OCI-LY7 (cell line): ENCODE measurements at regions not wholly inside any gene's neighbourhood (a gene's known extent, or its start where the extent isn't known, plus 50 kb on each side); places are given as distances from the start of the nearest gene placed in this dataset.

Source experiments
- BruUV-seq: library from RNA; stranded (reverse); fragments of 400-500 nt; replicated peaks from 2 replicates; lab custom pipeline; 2021; lab: Mats Ljungman, UMichigan
- CTCF ChIA-PET: fragments of 300-600 bp; sonication (Branson Sonifier 250); formaldehyde crosslinking; loops from one replicate; lab custom pipeline; 2022; ENCODE audit warnings: antibody characterized with exemption; ENCODE audit not compliant: unreplicated experiment; lab: Charles Lee
- POLR2A ChIA-PET: fragments of 300-600 bp; sonication (Branson Sonifier 250); formaldehyde crosslinking; loops from one replicate; lab custom pipeline; 2022; ENCODE audit warnings: antibody characterized with exemption; lab: Charles Lee
- DNase-seq: peaks from one replicate; pipeline ENCODE4 v3.0.0-alpha.2; 2015; ENCODE audit warnings: low spot score
- H2AFZ ChIP-seq: fragments of 200-600 bp; sonication (generic), shearing (Covaris generic); 2 replicates; pipeline ENCODE4 v1.6.1; 2014; ENCODE audit warnings: mild to moderate bottlenecking, antibody characterized with exemption, low read length, moderate library complexity
- H3K27ac ChIP-seq: fragments of 200-600 bp; sonication (generic); 2 replicates; pipeline ENCODE4 v1.5.1; 2014; ENCODE audit warnings: mixed run types, low read depth, mild to moderate bottlenecking, moderate library complexity, low read length, inconsistent platforms; ENCODE audit not compliant: poor library complexity, severe bottlenecking
- H3K36me3 ChIP-seq: fragments of 200-600 bp; sonication (generic); 2 replicates; pipeline ENCODE4 v1.6.1; 2014; ENCODE audit warnings: mild to moderate bottlenecking, antibody characterized with exemption, low read length, moderate library complexity, mixed read lengths; ENCODE audit not compliant: insufficient read depth
- H3K4me1 ChIP-seq: fragments of 200-600 bp; sonication (generic); 2 replicates; pipeline ENCODE4 v1.5.1; 2014; ENCODE audit warnings: mild to moderate bottlenecking, low read length; ENCODE audit not compliant: insufficient read depth, poor library complexity, severe bottlenecking
- H3K4me2 ChIP-seq: fragments of 200-600 bp; sonication (generic); 2 replicates; pipeline ENCODE4 v1.6.1; 2014; ENCODE audit warnings: mild to moderate bottlenecking, low read length
- H3K4me3 ChIP-seq: fragments of 200-600 bp; sonication (generic); 2 replicates; pipeline ENCODE4 v1.5.1; 2014; ENCODE audit warnings: mild to moderate bottlenecking, low read depth, low read length; ENCODE audit not compliant: poor library complexity, severe bottlenecking
- H3K79me2 ChIP-seq: fragments of 200-600 bp; sonication (generic); 2 replicates; pipeline ENCODE4 v1.6.1; 2016; ENCODE audit warnings: low read depth, mild to moderate bottlenecking, low read length, moderate library complexity, mixed read lengths; ENCODE audit not compliant: insufficient read depth
- H3K9me2 ChIP-seq: fragments of 200-600 bp; sonication (generic); 2 replicates; pipeline ENCODE4 v1.6.1; 2016; ENCODE audit warnings: mild to moderate bottlenecking, low read length, mixed read lengths; ENCODE audit not compliant: insufficient read depth
- H3K9me3 ChIP-seq: fragments of 200-600 bp; sonication (generic); 2 replicates; pipeline ENCODE4 v1.6.1; 2014; ENCODE audit warnings: mild to moderate bottlenecking, mixed run types, low read length, mixed read lengths
- H4K20me1 ChIP-seq: fragments of 200-600 bp; sonication (generic); 2 replicates; pipeline ENCODE4 v1.6.1; 2014; ENCODE audit warnings: mild to moderate bottlenecking, antibody characterized with exemption, low read length, moderate library complexity, mixed read lengths; ENCODE audit not compliant: insufficient read depth
- EZH2phosphoT487 ChIP-seq: fragments of 200-600 bp; sonication (generic); IDR thresholded peaks from 2 replicates; pipeline ENCODE4 v1.6.1; 2018; ENCODE audit warnings: low read depth, borderline replicate concordance, mild to moderate bottlenecking, mixed run types, antibody characterized with exemption, low read length, moderate library complexity, mixed read lengths
- intact Hi-C: fragments of 100-400 bp; cut with micrococcal nuclease; formaldehyde crosslinking; loops from one replicate; pipeline ENCODE4 v1.10.0; 2022; ENCODE audit not compliant: unreplicated experiment
- TF ChIP-seq, protein P1 (sequence below): fragments of 200-600 bp; sonication (generic); conservative IDR thresholded peaks from 2 replicates; pipeline ENCODE4 v1.5.1; 2014; ENCODE audit warnings: mild to moderate bottlenecking, antibody characterized with exemption, low read length, moderate library complexity, mixed read lengths

DNA sequence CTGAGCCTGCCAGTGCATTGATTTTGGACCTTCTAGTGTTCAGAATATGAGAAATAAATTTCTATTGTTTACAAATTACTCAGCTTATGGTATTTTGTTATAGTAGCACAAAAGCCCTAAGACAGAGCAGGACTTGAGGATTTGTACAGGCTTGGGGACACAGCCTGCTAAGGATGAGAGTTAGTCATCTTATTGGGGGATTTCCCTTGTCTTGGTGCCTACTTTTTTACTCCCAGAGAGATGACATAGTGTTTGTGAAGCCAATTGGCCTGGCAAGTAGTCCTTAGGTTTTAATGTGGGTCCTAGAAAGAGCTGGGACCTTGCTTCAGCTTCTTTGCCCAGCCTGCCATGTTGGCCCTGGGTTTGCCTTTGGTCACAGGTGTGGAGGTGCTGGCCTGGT lies 364.0 kb downstream of the REEP3 start:
- ChIA-PET CTCF (no interaction called here), POLR2A (no interaction called here)
- H3K27ac ChIP-seq: no peak overlapping the region
- intact Hi-C loops: no loop called here
- no peak for DNase-seq
- H4K20me1 ChIP-seq: no peaks in the 10 kb centered on the region
- no peak overlapping the region for H3K4me2 ChIP-seq
- no peak overlapping the region for H2AFZ ChIP-seq
- no peaks in the 10 kb centered on the region for H3K9me3 ChIP-seq
- H3K4me1 ChIP-seq: no peaks in the 10 kb centered on the region
- BruUV-seq: no TSS peak
- no peaks in the 10 kb centered on the region for H3K9me2 ChIP-seq
- no peaks in the 10 kb centered on the region for H3K36me3 ChIP-seq
- H3K4me3 ChIP-seq: no peak overlapping the region
- TF ChIP-seq, protein P1, sequence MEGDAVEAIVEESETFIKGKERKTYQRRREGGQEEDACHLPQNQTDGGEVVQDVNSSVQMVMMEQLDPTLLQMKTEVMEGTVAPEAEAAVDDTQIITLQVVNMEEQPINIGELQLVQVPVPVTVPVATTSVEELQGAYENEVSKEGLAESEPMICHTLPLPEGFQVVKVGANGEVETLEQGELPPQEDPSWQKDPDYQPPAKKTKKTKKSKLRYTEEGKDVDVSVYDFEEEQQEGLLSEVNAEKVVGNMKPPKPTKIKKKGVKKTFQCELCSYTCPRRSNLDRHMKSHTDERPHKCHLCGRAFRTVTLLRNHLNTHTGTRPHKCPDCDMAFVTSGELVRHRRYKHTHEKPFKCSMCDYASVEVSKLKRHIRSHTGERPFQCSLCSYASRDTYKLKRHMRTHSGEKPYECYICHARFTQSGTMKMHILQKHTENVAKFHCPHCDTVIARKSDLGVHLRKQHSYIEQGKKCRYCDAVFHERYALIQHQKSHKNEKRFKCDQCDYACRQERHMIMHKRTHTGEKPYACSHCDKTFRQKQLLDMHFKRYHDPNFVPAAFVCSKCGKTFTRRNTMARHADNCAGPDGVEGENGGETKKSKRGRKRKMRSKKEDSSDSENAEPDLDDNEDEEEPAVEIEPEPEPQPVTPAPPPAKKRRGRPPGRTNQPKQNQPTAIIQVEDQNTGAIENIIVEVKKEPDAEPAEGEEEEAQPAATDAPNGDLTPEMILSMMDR: no peak
- TF ChIP-seq EZH2phosphoT487: no peak
- H3K79me2 ChIP-seq: no peaks in the 10 kb centered on the region

DNA sequence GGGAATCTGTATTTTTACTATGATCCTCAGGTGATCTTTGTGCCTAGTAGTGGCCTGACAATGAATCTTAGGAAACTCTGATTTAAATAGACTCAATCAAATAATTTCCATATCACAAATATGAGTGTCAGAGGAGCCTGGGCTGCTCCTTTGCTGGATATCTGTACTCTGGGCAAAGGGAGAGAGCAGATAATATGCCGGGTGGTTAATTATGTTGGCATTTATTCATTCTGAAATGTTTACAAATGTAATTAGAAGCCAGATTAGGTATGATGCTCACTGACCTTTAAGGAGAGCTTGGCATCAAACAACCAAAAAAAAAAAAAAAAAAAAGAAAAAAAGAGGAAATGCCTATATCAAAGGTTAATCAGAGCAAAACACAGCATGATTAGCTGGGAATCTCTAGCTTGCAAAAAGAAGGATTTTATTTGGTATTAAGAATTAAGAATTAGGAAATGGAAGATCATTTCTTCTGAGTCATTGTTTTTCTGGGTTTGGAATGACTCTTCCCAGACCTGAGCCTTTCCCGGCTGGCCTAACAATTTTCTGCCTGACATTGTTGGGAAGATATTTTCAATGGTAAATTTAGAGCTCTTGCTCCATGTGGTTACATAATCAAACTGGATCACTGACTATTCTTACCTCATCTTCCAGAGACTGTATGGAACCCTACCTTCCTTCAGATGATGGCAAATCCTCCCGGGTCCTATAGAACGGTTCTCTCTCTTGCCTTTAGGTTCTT lies 365.3 kb downstream of the REEP3 start:
- POLR2A ChIA-PET: interaction anchor here (0.7 kb wide), 2 partner anchors 147 to 314 kb away, joined by 3 read pairs; no protein-coding TSS in a partner anchor
- BruUV-seq: no TSS peak
- H4K20me1 ChIP-seq: no peaks in the 10 kb centered on the region
- no peaks in the 10 kb centered on the region for H3K9me3 ChIP-seq
- no peaks in the 10 kb centered on the region for H3K4me1 ChIP-seq
- CTCF ChIA-PET: interaction anchor here (0.6 kb wide), 1 partner anchor 20 kb away, joined by 4 read pairs; no protein-coding TSS in a partner anchor
- no peak for DNase-seq
- no peak overlapping the region for H3K27ac ChIP-seq
- no peak overlapping the region for H2AFZ ChIP-seq
- intact Hi-C loops: no loop called here
- no peaks in the 10 kb centered on the region for H3K79me2 ChIP-seq
- H3K4me3 ChIP-seq: no peak overlapping the region
- no peak overlapping the region for H3K4me2 ChIP-seq
- TF ChIP-seq EZH2phosphoT487: no peak
- TF ChIP-seq, protein P1: no peak
- no peaks in the 10 kb centered on the region for H3K9me2 ChIP-seq
- H3K36me3 ChIP-seq: no peaks in the 10 kb centered on the region

DNA sequence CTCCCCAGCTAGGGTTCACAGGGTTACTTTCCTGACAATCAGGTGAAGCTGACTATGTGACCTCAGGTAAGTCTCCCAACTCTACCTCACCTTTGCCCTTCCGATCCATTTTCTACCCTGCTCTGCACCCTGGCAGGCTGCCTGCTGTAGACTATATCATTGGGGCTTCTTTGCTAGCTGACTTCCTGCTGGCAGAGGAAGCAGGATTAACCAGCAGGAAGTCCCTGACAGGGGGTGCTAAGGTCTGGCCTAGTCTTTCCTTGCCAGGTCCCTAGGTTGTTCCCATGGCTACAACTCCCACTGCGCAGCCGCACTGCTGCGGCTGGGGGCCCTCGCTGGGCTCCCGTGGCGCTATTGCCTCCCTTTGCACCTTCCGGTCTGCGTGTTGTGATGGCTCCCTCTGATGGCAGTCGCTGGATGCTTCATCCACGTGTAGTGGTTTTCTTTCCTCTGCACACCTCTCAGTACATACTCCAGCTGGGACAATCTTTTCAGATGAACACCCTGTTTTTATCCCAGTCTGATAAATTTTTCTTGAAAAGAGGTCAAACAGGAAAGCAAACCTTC lies 365.9 kb downstream of the REEP3 start:
- Histone ChIP-seq H3K4me3 (no peak overlapping the region), H4K20me1 (no peaks in the 10 kb centered on the region), H3K4me2 (no peak overlapping the region), H3K4me1 (no peaks in the 10 kb centered on the region), H3K9me2 (no peaks in the 10 kb centered on the region), H3K27ac (no peak overlapping the region), H2AFZ (no peak overlapping the region), H3K36me3 (no peaks in the 10 kb centered on the region), H3K79me2 (no peaks in the 10 kb centered on the region), H3K9me3 (no peaks in the 10 kb centered on the region)
- ChIA-PET CTCF (interaction anchor here (0.6 kb wide), 1 partner anchor 21 kb away, joined by 4 read pairs; no protein-coding TSS in a partner anchor), POLR2A (no interaction called here)
- no TSS peak for BruUV-seq
- intact Hi-C loops: no loop called here
- TF ChIP-seq, protein P1: peak; percentile 33; the same call in 1 of the 2 replicates
- no peak for TF ChIP-seq EZH2phosphoT487
- no peak for DNase-seq
